ENCODE measurements at regions not wholly inside any gene's neighbourhood (a gene's known extent, or its start where the extent isn't known, plus 50 kb on each side); places are given as distances from the start of the nearest gene placed in this dataset.
A peak's percentile ranks its signal among the peaks of the same experiment; 100 is the strongest.
"Not testable (repeated sequence)": the region's sequence is repeated elsewhere in the genome, so short reads cannot be mapped to it uniquely, and the experiment has no call there.

DNA sequence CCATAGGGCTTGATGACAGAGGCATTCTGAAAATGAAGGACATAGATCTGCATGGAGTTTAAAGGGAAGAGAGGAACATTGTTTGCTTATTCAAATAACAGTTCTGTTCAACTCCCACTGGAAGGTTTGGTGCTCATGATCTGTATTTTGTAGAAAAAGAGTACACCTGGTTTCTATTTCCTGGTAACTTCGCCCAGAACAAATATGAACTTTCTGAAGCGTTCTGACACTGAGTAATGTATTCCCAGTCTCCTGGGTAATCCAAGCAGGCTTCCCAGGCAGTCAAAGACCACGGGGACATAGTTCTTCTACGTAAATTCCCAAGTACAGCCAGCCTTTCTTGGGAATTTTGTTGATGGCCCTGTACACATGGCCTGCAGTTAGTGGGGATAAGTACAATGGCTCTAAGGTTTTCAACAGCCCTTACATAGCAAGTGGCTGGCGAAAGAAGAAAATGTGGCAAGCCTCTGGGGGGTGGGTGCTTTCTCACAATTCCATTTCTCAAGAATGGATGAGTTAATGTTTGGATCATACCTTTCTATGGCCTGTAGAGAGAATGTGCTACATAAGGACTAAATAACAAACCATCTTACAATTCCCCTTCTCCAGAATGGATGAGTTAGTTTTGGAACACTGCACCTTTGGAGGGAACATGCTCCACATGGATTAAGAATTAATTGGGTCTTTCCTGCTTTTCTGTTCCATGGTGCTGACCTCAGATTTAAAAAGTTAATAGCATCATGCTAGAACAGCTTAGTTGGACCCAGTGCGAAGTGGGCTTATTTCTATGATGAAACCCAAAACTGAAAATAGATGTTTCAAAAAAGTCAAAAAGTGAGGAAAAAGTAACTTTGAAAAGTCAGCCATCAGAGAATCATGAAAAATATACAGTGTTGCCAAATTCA lies 52.7 kb downstream of the COL6A6 start:
- no peaks in the 10 kb centered on the region for H3K4me1 Mint-ChIP-seq
- no peak overlapping the region for H3K4me3 Mint-ChIP-seq
- DNase-seq (no peak), ATAC-seq (no peak)
- H3K27ac Mint-ChIP-seq, result no peak overlapping the region
- peaks cover 14% of the 10 kb centered on the region for H3K27me3 Mint-ChIP-seq
- no peaks in the 10 kb centered on the region for H3K9me3 Mint-ChIP-seq

DNA sequence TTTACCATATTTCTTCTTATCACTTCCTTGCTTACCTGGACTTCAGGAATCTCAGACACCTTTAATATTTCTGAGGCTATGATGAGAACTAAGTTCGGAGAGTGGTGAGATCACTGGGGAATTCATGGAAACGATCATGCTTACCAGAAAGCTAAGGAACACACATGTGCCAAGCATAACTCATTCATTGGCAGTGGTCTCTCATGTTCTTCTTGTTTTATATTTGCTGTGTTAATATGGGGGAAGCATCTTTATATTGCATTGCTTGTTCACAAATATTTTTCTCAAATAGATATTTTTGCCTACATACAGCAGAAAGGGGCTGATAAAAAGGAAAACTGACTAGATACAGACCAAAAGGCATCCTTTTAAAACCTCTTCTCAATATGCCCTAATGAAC lies 55.8 kb downstream of the COL6A6 start:
- H3K9me3 Mint-ChIP-seq, result no peaks in the 10 kb centered on the region
- H3K27me3 Mint-ChIP-seq, result peaks cover 31% of the 10 kb centered on the region
- H3K4me3 Mint-ChIP-seq, result no peak overlapping the region
- no peaks in the 10 kb centered on the region for H3K4me1 Mint-ChIP-seq
- ATAC-seq (no peak), DNase-seq (no peak)
- H3K27ac Mint-ChIP-seq, result no peak overlapping the region

DNA sequence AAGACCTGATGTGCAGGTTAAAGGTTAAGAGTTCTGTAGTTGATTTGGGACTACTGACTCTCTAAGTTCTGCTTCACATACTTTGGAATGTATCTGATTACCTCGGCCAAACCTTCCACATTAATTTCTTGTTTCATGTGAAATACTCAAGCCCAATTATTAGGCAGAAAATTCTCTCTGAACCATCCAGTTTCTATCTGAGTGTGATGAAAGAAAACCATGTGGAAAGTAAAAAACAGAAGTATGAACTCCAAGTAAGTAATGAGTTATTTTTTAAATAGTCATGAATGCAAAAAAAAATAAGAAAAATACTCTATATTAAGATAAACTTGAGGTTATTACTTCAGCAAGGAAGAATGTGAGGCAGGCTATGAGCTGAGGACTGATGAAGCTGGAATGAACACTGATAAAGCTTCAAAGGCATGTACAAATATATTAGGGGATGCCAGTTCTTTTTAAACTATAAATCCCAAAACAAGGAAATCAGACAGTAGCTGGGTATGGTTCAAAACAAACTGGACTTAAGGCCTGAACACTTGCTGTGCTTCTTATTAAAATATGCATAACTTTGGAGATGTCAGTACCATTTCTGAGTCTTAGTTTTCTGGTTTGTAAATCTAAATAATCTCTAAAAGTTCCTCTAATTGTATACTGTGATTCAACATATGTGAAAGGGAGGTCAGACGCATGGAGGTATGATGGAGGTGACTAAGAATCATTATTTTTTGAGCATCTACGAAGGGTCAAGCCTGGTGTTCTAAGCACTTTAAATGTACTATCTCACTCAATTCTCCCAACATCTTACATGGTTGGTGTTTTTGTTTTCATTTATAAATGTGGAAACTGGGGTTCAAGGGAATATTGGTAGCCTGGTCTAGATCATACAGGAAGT lies 59.6 kb downstream of the COL6A6 start:
- ATAC-seq (no peak), DNase-seq (no peak)
- Mint-ChIP-seq H3K27ac (peak overlapping the region in 1 of 2 donors; percentile 61), H3K27me3 (peaks cover 50% of the 10 kb centered on the region), H3K4me1 (no peaks in the 10 kb centered on the region), H3K9me3 (no peaks in the 10 kb centered on the region), H3K4me3 (no peak overlapping the region)

DNA sequence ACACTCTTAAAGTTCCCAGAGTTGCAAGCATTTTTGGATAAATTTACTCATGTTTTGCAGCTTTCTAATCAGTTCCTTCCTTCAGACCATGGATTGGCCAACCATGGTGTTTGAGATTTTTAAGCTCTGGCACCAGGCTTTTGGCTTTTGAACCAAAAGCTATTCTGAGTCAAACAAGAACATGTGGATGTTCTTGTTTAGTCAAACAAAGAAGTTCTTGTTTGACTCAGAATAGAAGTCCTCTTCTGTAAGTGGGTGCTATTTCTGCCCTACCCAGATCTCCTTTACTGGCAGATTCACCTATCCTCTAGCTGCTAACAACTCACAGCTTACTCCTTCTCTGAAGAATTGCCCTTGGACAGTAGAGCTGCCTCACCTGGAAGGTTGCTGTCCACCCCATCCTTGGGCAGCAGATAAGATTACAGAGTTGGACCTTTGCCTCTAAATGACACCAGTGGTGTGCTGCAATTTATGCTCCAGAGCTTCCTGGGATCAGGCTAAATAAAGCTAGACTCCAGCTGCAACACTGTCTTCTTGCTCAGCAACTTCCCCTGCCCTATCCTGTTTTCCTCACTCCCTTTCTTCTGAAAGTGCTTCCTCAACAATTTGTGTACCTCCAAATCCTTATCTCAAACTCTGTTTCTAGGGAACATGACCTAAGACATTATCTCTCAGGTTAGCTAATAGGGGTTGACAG lies 65.6 kb downstream of the COL6A6 start:
- H3K27ac Mint-ChIP-seq, result peak overlapping the region in 1 of 2 donors; percentile 43
- ATAC-seq, result peak; percentile 50
- no peaks in the 10 kb centered on the region for H3K4me1 Mint-ChIP-seq

DNA sequence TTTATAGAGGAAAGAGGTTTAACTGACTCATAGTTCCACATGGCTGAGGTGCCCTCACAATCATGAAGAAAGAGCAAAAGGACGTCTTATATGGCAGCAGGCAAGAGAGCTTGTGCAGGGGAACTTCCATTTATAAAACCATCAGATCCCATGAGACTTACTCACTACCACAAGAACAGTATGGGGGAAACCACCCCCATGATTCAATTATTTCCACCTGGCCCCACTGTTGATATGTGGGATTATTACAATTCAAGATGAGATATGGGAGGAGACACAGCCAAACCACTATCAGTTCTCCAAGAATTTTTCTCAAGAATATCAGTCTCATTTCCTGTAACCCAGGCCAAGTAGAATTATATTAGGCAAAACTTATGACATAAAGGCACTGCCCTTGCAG lies 77.8 kb downstream of the COL6A6 start:
- peak; percentile 71 for ATAC-seq
- H3K9me3 Mint-ChIP-seq, H3K4me3 Mint-ChIP-seq, H3K4me1 Mint-ChIP-seq: not testable (repeated sequence)
- peak in 1 of 2 donors; percentile 10 for DNase-seq
- H3K27ac Mint-ChIP-seq, result peak overlapping the region in 1 of 2 donors; percentile 63
- H3K27me3 Mint-ChIP-seq, result peaks cover 41% of the 10 kb centered on the region

More for the DNA sequence above, 65.6 kb downstream of the COL6A6 start:
- Mint-ChIP-seq H3K4me3 (no peak overlapping the region), H3K27me3 (peaks cover 46% of the 10 kb centered on the region), H3K9me3 (no peaks in the 10 kb centered on the region)
- no peak for DNase-seq

DNA sequence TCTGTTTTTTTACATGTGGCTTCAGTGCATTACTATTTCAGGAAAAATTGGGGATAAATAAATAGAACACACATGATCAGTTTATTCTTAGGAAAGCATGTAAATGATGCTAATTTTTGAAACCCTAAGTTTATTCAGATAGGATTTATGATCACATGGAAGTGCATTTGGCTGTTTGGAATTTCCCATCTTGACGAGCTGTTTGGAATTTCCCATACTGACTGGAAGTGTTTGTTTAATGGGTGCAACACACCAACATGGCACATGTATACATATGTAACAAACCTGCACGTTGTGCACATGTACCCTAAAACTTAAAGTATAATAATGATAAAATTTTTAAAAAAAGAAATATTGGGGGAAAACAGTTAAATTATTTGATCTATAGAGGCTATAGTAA lies 79.5 kb downstream of the COL6A6 start:
- no peak for DNase-seq
- H3K27ac Mint-ChIP-seq, result no peak overlapping the region
- no peak for ATAC-seq
- H3K9me3 Mint-ChIP-seq, result no peaks in the 10 kb centered on the region
- peaks cover 43% of the 10 kb centered on the region for H3K27me3 Mint-ChIP-seq
- H3K4me3 Mint-ChIP-seq, result no peak overlapping the region
- peaks cover 6% of the 10 kb centered on the region for H3K4me1 Mint-ChIP-seq

DNA sequence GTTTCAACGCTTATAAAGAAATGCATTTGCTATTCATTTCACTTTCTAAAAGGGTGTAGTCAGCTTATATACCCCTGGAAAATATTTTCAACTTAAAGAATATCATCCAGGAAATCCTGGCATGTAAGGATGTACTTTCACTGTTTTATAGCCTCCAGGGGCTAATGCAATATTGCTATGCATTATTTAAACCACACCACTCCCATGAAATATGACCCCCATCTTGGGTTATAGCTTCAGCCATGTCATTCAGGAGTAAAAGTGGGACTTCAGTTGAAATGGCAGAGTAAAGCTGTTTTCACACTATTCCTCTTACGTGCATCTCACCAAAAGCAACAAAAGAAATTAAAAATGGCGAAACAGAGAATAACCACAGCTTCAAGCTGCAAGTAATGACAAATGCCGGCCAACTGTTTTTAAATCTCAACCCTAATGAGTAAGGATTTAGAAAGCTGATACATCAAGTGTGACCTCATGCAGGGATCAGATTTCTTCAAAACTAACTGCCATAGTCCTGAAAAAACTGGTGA lies 84.5 kb downstream of the COL6A6 start:
- Mint-ChIP-seq H3K27me3 (peaks cover 24% of the 10 kb centered on the region), H3K9me3 (peaks cover 7 to 11% of the 10 kb centered on the region in 2 donors), H3K4me3 (no peak overlapping the region), H3K27ac (peak overlapping the region in 1 of 2 donors; percentile 13), H3K4me1 (no peaks in the 10 kb centered on the region)
- ATAC-seq, result no peak
- DNase-seq, result no peak

DNA sequence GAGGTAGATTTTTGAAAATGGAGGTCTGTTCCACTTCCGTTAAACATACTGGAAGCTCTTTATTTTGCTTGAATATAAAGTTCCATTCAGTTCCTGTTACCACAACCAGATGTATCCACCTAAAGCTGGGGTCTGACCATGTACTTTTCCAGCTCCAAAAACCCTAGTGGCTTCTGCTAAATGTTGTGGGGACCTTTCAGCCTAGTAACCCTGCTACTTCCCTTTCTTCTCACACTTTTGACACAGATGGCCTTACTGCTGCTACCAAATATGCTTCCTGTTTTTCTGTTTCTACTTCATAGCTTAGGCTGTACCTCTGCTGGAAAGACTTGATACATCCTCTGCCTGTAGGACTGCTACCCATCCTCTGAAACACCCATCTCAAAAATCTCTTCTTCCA lies 87.8 kb downstream of the COL6A6 start:
- H3K27ac Mint-ChIP-seq, result no peak overlapping the region
- H3K4me1 Mint-ChIP-seq, result no peaks in the 10 kb centered on the region
- H3K9me3 Mint-ChIP-seq, result peaks cover 7 to 11% of the 10 kb centered on the region in 2 donors
- peaks cover 7% of the 10 kb centered on the region for H3K27me3 Mint-ChIP-seq
- no peak overlapping the region for H3K4me3 Mint-ChIP-seq
- DNase-seq, result no peak
- no peak for ATAC-seq

DNA sequence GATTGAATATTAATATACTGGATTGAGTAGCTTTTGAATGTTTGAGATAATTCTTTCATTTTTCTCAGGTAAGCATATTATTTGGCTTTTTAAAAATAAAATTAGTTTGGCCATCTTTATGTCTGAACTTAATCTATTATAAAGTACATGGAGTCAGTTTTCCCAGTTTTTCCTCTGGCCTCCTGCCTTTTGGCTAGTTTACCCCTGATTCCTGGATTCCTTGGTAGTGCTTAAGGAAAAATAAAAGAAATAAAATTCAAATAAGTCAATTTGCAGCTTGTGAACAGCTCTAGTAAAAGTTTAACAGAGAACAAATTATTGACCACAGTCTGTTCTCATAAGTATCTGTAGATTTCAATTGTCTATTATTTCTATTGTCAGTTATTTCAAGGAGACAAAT lies 89.4 kb downstream of the COL6A6 start:
- Mint-ChIP-seq H3K4me1 (no peaks in the 10 kb centered on the region), H3K27me3 (no peaks in the 10 kb centered on the region)
- DNase-seq, result no peak

DNA sequence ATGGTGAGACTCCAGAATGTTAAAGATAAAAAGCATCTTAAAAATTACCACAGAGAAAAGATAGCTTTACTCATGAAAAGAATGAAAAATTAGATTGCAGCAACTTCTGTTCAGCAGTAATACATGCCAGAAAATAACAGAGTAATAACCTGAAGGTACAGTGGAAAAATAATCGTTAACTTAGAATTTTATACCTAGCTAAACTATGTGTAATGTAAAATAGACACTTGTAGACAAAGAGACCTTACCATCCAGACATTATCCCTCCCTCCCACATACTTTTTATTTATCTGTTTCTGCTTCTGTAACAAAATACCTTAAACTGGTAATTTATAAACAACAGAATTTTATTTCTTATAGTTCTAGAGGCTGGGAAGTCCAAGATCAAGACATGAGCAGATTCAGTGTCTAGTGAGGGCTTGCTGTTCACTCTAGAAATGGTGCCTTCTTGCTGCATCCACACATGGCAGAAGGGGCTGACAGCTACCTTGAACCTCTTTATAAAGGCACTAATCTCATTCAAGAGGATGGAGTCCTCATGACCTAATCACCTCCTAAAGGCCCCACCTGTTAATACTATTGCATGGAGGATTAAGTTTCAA lies 90.7 kb downstream of the COL6A6 start:
- Mint-ChIP-seq H3K9me3 (peaks cover 15 to 16% of the 10 kb centered on the region in 2 donors), H3K27ac (no peak overlapping the region), H3K4me1 (no peaks in the 10 kb centered on the region), H3K4me3 (no peak overlapping the region), H3K27me3 (no peaks in the 10 kb centered on the region)
- ATAC-seq (no peak), DNase-seq (no peak)

More for the DNA sequence above, 89.4 kb downstream of the COL6A6 start:
- no peak for ATAC-seq
- H3K4me3 Mint-ChIP-seq, result no peak overlapping the region
- H3K9me3 Mint-ChIP-seq, result peaks cover 7 to 11% of the 10 kb centered on the region in 2 donors
- H3K27ac Mint-ChIP-seq, result no peak overlapping the region

DNA sequence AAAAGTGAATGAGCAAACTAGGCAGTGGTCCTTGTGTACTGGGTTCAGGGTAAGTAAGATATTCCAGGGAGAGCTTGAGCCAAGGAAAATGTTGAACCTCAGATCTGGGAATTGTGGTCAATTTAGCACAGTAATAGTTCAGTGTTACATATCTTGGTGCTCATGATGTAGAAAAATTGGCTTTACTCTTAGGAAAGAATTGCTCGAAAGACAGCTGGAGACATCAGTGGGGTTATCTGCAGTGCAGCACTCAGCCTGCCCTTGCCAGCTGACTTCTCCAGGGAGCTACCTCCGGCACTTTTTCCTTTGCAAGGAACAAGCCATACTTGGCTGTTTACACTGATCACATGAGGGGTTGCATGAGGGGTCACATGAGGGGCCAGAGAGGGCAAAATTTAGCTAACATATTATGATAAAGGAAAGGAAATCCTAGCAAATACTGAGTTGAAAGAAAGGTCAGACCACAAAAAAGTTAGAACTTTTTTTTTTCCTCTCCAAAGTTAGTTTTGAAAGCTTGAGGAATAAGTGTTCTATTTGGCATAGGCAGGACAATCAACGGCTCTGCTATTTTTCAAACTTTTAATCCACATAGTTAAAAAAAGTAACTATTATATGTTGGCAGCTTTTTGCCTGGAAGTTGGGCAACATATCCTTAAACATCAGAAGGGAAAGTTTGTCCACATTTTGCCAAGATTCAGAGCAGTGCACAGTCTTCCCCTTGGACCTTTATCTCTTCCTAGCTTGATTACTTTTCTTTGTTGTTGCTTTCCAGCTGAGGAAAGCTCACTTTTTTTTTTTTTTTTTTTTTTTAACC lies 92.4 kb downstream of the COL6A6 start:
- DNase-seq, result no peak
- Mint-ChIP-seq H3K9me3 (peaks cover 16 to 17% of the 10 kb centered on the region in 2 donors), H3K4me1 (no peaks in the 10 kb centered on the region), H3K27me3 (peaks cover 2% of the 10 kb centered on the region), H3K27ac (no peak overlapping the region), H3K4me3 (no peak overlapping the region)
- ATAC-seq, result no peak

DNA sequence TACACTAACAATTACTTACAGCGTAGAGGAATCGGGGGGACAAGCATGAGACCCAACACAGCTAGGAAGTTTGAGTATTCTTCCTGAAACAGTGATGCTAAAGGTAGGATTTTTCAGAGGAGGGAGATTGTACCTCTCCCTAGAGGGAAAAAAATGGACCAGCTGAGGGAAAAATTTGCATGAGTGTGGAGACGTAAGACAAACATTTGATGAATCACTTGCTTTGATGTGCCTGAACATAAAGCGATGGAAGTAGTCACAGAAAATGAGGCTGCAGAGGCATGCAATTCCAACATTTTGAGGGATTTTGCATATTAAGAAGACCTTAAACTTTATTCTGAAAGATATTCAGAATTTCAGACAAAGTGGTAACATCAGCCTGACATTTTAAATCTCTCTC lies 102.2 kb downstream of the COL6A6 start:
- Mint-ChIP-seq H3K4me3 (no peak overlapping the region), H3K4me1 (no peaks in the 10 kb centered on the region), H3K27ac (no peak overlapping the region)

DNA sequence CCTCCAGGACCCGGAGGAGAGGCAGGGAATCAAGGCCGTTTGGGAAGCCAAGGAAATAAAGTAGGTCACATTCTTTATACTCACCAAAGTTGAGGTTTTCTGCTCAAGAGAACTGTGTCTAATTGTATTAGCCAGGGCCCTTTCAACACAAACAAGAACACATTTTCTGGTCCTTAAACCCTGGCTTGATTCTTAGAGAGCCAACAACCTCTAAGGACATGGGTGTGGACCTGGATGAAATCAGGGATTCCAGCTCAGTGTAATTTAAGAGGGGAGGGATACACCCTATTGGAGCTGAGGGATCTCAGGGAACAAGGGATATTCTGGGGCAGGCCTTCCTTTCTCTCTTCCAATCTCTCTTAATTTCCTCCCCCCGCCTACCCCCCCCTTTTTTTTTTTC lies 104.8 kb downstream of the COL6A6 start:
- Mint-ChIP-seq H3K4me1 (no peaks in the 10 kb centered on the region), H3K4me3 (no peak overlapping the region), H3K27me3 (peaks cover 7% of the 10 kb centered on the region), H3K9me3 (no peaks in the 10 kb centered on the region), H3K27ac (no peak overlapping the region)
- DNase-seq, result no peak
- ATAC-seq, result no peak

More for the DNA sequence above, 102.2 kb downstream of the COL6A6 start:
- DNase-seq (no peak), ATAC-seq (no peak)
- Mint-ChIP-seq H3K27me3 (peaks cover 18% of the 10 kb centered on the region), H3K9me3 (peaks cover 7 to 9% of the 10 kb centered on the region in 2 donors)

DNA sequence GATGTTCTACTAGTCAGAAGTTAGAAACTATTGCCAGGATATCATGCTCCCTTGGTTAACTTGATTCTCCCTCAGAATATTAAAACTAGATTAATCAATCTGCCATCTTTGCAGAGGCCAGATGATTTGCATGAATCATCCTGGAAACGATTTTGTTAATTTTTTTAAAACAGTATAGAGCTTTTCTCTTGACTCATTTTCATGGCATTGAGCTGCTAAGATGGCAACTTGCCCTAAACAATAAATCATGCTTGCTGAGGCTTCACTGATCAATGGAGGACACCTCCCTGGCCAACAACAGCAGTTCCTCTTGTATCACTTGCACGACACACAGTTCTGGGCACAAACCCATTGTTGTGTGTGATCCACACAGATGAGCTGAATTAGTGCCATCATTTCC lies 109.1 kb downstream of the COL6A6 start:
- no peaks in the 10 kb centered on the region for H3K27me3 Mint-ChIP-seq
- no peak overlapping the region for H3K4me3 Mint-ChIP-seq
- H3K27ac Mint-ChIP-seq, result no peak overlapping the region
- H3K4me1 Mint-ChIP-seq, result no peaks in the 10 kb centered on the region
- ATAC-seq (no peak), DNase-seq (no peak)
- H3K9me3 Mint-ChIP-seq, result no peaks in the 10 kb centered on the region

All from stimulated activated naive CD8-positive, alpha-beta T cell treated with anti-CD3 and anti-CD28 coated beads, Interleukin-15, amount 100 ng/mL, for 72 hours (primary cell).